ENCODE measurements at regions not wholly inside any gene's neighbourhood (a gene's known extent, or its start where the extent isn't known, plus 50 kb on each side); places are given as distances from the start of the nearest gene placed in this dataset.
A peak's percentile ranks its signal among the peaks of the same experiment; 100 is the strongest.

DNA sequence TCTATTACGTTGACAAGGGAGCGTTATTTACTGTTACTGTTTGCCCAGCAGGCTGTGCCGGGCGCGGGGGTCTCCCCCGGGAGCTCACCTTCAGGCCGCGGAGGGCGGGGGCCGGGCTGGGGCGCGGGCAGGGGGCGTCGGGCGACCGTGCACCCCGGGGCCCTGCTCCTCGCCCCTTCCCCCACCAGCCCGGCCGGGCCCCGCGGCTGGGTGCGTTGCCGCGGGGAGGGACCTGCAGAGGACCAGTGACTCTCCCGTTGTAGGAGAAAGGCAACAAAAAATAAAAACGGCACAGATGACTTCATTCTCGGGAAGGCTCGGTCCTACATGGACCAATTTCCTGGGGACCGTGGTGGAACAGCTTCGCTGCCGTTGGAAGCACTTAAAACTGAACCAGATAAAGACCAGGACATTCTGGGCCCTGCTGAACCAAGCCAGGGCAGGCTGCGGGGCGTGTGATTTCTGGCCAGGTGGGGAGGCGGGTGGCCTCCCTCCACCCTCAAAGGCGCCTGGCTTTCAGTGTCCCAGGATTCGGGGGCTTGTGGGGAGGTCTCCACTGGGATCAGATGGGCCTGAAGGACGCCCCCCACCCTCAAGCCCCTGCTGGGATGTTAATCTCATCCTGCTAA, 57.4 kb downstream of the IGLL1 start:
- DNase-seq (ENCODE audit: low read depth): no peak

GRCh38 chr22:23521441-23522113, 58.5 kb downstream of the IGLL1 start:
- DNase-seq (ENCODE audit: low read depth): peak; percentile 74

- DNase-seq (ENCODE audit: low read depth): peak; percentile 8
Observed at GRCh38 chr22:23520863-23521440, 59.1 kb downstream of the IGLL1 start.

DNA sequence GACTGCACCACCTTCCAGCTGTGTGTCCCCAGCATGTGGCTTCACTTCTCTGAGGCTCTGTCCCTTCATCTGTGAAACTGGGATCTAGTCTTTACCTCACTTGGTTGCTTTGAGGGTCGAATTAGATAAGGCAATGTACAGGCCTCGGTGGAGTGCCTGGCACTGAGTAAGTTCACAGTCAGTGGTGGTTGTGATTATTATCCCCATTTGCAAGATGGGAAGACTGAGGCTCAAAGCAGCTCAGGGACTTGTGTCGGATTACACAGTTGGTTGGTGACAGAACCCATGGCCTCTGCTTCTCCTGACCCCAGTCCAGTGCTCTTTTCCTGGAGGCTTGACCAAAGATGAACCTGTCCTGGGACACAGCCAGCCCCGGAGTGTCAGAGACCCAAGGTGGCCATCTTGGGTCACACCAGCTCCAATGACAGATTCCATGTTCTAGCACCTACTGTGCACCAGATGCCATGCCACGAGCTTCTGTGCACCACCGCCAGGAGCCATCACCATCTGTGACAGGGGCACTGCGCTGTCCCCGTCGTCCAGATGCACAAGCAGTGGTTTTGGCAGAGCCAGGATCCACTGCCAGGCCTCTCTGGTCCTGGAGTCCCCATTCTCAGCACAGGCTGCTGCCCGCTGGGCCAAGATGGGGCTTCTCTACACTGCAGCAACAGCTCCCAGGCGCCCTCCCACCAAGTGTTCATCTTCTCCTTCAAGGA, 60.5 kb downstream of the IGLL1 start:
- DNase-seq (ENCODE audit: low read depth): no peak

DNA sequence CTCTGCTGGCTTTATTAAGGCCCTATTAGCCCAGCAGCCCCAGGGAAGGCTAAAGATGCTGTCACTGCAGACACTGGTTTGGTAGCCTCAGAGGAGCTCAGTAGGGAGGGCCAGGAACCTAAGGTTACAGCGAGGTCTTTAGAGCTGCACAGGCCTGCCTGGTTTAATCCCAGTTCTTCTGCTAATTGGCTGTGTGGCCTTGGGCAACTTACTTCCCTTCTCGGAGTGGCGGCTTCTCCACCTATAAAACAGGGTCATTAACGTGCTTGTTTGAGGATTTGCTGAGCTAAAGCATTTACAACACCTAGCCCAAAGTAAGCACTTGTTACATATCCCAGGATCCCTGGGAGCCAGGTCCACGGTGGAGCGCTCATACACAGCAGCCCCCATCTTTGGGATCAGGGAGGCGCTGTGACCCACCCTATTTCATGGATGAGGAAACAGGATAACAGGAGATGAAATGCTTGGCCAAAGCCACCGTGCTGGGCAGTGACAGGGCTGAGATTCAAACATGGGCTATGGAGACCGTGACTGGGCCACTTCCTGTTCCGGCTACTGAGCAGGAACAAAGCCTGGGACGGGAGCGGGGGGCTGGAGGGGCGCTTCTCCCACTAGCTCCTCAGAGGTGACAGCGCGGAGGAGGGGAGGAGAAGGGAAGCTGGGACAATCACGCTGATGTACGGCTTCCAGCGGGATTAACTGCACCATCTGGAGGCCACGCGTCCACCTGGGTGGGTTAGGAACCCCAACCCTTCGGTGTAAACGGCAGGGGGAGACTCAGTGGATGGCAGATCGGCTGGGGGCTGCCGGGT, 61.5 kb downstream of the IGLL1 start:
- no peak for DNase-seq (ENCODE audit: low read depth)

DNA sequence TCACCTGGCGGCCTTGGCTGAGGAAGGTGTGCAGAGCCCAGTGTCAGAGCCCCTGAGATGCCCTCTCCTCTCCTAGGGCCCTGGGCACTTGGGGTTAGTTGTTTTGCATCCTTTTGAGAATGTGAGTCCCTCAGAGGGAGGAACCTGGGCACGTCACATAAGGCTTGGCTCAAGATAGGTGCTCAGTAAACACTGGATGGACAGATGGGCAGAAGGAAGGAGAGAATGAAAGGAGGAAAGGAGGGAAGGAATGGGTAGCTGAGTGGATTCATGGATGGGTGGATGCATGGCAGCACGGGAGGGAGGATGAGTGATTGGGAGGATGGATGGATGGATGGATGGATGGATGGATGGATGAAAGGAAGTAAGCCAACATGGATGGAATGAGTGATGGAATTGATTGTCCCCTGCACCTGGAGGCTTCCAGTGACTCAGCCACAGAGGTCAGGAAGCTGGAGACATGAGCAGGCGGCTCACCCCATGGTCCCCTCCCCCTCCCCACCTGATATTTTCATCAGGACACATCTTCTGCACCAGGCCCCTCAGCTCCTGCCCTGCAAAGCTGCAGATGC, 62.2 kb downstream of the IGLL1 start:
- no peak for DNase-seq (ENCODE audit: low read depth)

DNA sequence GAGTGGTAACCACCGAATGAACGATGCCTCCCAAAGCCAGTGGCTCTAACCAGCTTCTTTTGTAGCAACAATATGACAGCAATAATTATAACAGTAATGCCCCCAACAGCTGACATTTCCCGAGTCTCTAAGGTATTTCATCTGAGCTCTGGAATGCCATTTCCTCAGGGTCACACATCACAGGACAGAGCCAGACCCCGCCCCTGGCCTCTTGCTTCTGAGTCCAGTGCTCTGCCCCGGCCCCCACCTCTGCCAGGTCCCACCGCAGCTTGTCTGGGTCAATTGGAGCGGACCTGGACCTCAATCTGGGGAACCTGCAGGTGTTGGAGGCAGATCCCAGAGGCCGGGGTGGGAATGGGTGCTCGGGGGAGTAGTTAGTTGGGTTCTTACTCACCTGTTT, 63.8 kb downstream of the IGLL1 start:
- DNase-seq (ENCODE audit: low read depth): no peak

DNA sequence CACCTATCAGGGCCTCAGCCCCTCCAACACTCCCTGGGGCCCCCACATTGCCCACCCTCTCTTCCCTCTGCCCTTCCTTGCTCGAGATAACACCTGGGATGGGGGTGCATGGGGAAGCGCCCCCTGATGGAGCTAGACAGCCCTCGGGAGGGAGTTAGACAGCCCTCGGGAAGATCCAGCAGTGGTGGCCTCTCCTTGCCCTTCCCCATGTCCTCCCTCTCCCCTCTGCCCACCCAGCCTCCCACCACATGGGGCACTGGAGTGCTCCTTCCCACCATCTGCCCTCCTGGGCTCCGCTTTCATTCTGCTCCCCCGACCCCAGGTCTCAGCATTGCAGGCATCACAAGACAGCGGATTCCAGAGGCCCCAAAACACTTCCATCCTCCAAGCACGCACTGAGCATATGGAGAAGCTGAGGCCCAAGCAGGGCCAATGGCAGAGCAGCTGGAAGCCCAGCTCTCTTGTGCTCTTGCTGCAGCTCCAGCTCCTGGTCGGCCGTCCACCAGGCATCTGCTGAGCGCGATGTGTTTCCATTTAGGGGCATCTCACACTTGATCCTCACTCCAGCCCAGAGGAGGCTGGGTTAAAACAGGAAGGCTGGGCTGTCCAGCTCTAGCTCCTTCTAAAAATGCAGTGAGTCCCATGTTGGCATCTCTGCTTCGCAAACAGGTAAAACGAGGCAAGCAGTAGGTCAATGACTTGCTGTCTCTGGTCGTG, 65.6 kb downstream of the IGLL1 start:
- DNase-seq (ENCODE audit: low read depth): no peak

- DNase-seq (ENCODE audit: low read depth): no peak
Observed at GRCh38 chr22:23513705-23514104, 66.4 kb downstream of the IGLL1 start.

- no peak for DNase-seq (ENCODE audit: low read depth)
Observed at GRCh38 chr22:23513133-23513532, 67.0 kb downstream of the IGLL1 start.

DNA sequence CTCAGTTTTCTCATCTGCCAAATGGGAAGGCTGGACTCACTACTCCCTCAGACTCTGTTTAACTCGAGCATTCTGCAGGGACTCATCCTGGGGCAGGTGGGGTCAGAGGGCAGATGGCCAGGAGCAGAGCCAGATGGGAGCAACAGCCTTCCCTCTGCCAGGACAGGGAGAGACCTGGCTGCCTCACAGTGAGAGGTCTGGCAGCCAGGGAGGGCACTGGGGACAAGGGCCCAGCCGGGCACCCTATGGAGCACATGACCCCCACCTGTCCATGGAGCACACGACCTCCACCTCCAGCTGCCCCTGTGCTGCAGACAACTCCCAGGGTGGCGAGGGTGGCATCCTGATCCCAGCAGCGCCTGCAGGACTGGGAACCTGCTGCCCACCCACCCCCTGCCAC, 67.4 kb downstream of the IGLL1 start:
- no peak for DNase-seq (ENCODE audit: low read depth)

DNA sequence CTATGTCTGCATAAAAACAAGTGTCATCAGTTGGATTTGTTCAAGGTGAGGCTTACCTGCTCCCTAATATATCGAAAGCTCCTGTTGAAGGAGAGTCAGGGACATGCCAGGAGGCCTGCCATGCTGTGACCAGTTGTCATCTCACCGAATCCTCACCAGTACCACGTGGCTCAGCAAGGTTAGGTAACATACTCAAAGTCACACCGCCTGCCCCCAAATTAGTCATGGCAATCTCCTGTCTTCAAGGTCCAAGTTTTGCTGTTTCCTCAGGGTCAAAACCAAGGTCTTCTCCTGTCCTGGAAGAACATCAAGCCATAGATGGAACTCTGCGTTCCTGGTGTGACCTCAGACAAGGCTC, 67.8 kb downstream of the IGLL1 start:
- DNase-seq (ENCODE audit: low read depth): no peak

GRCh38 chr22:23511627-23512347, 68.3 kb downstream of the IGLL1 start:
- DNase-seq (ENCODE audit: low read depth): no peak

DNA sequence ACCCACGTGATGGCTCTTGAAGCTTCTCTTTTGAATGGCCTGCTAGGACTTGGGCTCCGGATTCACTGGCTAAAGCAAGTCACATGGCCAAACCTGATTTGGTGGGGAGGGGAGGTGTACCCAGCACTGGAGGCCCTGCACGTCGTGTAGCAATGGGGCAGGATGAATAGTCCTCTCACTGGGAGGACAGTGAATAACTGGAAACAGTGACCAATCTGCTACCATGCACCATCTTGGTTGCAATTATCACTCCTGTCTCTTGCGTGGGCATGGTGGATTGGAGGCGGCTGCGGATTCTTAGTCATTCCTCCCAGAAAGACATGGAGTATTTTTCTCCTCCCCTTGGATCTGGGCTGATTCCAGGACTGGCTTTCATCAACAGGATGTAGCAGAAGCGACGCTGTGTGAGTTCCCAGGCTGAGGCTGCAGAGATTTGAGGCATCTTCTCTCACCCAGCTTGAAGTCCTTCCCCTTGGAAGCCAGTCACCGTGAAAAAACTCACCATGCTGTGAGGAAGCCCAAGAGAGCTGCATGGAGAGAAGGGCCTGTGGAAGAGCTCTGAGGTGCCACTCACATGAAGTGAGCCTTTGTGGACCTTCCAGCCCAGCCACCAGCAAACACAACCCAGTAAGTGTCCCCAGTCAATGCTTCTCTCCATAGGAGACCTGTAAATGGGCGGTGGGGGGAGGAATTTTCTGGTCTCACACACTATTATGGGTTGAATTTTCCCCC, 70.4 kb downstream of the IGLL1 start:
- DNase-seq (ENCODE audit: low read depth): no peak

GRCh38 chr22:23504516-23504915, 75.6 kb downstream of the IGLL1 start:
- DNase-seq (ENCODE audit: low read depth): no peak

GRCh38 chr22:23503736-23504440, 76.2 kb downstream of the IGLL1 start:
- no peak for DNase-seq (ENCODE audit: low read depth)

DNA sequence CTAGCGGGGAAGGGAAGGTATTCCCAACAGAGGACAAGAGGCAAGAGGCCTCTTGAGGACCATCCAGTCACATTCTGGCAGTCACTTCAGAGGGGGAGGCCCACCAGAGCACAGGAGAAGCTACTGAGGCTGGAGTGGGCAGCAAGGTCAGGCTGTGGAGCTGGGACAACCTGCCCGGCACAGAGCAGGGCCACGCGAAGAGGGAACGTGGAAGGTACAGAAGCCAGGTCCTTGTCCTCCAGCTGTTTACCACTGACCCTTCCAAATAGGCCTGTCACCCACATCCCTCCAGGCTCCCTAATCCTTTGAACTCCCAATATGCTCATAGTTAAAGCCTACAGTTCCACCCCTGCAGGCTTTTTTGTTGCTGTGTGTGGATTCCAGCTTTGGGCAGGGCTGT, 76.9 kb downstream of the IGLL1 start:
- DNase-seq (ENCODE audit: low read depth): no peak

- DNase-seq (ENCODE audit: low read depth): no peak
Observed at GRCh38 chr22:23501708-23502107, 78.4 kb downstream of the IGLL1 start.

- no peak for DNase-seq (ENCODE audit: low read depth)
Observed at GRCh38 chr22:23501261-23501619, 78.8 kb downstream of the IGLL1 start.

Measured in fibroblast of the conjunctiva (primary cell).